Activated T-cell treated with anti-CD3 and anti-CD28 coated beads, Interleukin-2, amount 50 U/mL, for 4 hours (primary cell): ENCODE measurements at regions not wholly inside any gene's neighbourhood (a gene's known extent, or its start where the extent isn't known, plus 50 kb on each side); places are given as distances from the start of the nearest gene placed in this dataset.

Experiments used
- ATAC-seq, 2 donors: fragments of 200-7000 bp; cut with Tn5 transposase; one replicate each; pipeline ENCODE4 v1.10.0; 2021
- DNase-seq: peaks from one replicate; pipeline ENCODE4 v3.0.0-alpha.2; 2020
- H3K27me3 Mint-ChIP-seq: one replicate; pipeline ENCODE4 v1.8.0; 2021; ENCODE audit warnings: low read depth, mixed read lengths
- H3K36me3 Mint-ChIP-seq: one replicate; pipeline ENCODE4 v1.8.0; 2022; ENCODE audit warnings: mixed read lengths; ENCODE audit not compliant: insufficient read depth
- H3K4me1 Mint-ChIP-seq: one replicate; pipeline ENCODE4 v1.8.0; 2021; ENCODE audit warnings: low read depth, mixed read lengths
- H3K4me3 Mint-ChIP-seq: one replicate; pipeline ENCODE4 v1.8.0; 2021; ENCODE audit warnings: mild to moderate bottlenecking, moderate library complexity, mixed read lengths
- H3K9me3 Mint-ChIP-seq: one replicate; pipeline ENCODE4 v1.8.0; 2021; ENCODE audit warnings: mixed read lengths

DNA sequence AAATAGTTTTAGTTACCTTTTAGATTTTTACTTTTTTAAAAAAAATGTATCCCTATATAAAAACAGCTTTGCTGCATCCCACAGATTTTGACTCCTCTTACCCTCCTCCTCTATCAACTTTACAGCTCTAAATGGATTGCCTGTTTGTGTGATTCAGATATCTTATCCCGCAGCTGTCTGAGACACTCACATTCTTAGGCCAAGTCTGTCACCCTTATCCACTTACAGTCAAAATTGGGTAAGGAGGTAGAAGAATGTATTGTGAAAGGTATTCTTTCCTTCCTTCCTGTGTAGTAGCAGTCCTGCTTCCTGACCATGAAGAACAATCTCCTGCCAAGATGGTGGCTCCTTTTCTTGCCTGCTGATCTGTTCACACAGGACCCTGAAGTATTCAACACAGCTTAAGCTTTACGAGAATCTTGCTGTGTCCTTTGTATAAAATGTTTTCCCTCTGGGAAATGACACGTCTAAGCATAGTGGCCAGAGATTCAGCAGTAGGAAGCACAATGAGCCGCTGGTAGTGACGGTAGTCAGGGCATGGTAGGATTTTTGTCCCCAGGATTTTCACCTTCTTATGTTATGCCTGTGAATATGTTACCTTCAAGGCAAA, 67.7 kb upstream of the ST8SIA4 start:
- Mint-ChIP-seq H3K4me1 (no peaks in the 10 kb centered on the region), H3K9me3 (no peaks in the 10 kb centered on the region), H3K36me3 (no peaks in the 10 kb centered on the region), H3K27me3 (peaks cover 2% of the 10 kb centered on the region), H3K4me3 (no peak overlapping the region)
- no peak for ATAC-seq
- DNase-seq, result no peak

DNA sequence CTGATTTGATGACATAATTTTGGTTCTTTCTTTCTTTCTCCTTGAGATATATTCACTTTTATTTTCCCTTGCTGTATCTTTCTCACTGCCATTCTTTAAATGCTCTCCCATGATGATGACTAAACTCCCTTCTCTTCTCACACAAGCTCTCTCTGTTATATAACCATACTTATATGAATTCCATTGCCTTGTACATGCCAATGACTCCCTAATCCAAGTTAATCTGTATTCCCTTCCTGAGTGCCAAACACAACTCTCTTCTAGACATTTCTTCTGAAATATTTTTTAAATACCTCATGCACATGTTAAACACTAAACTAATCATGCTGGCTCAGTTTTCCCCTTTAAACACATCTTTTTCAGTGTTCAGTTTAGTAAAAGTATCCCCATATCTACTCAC, 62.2 kb upstream of the ST8SIA4 start:
- Mint-ChIP-seq H3K4me3 (no peak overlapping the region), H3K4me1 (no peaks in the 10 kb centered on the region), H3K36me3 (no peaks in the 10 kb centered on the region), H3K9me3 (peaks cover 8% of the 10 kb centered on the region), H3K27me3 (peaks cover 2% of the 10 kb centered on the region)
- DNase-seq (no peak), ATAC-seq (no peak)
